HEK293 (cell line): ENCODE measurements at regions not wholly inside any gene's neighbourhood (a gene's known extent, or its start where the extent isn't known, plus 50 kb on each side); places are given as distances from the start of the nearest gene placed in this dataset.

Experiments
- CTCF ChIA-PET: fragments of 350-600 bp; formaldehyde crosslinking; extraction: SDS; loops from one replicate; lab custom pipeline; 2021; ENCODE audit warnings: antibody characterized with exemption; lab: Yijun Ruan, JAX
- POLR2A ChIA-PET: fragments of 300-600 bp; formaldehyde crosslinking; extraction: SDS; loops from one replicate; lab custom pipeline; 2020; ENCODE audit warnings: antibody characterized with exemption, inconsistent platforms; lab: Yijun Ruan, JAX
- H3K27ac ChIP-seq: fragments of 200-500 bp; sonication (Bioruptor generic); 2 replicates; pipeline ENCODE4 v1.5.1; 2014; ENCODE audit warnings: low read depth, low read length, control low read depth, inconsistent platforms; ENCODE audit errors: extremely low read depth
- H3K36me3 ChIP-seq, 2 experiments: fragments of 200-500 bp in 1 of 2; sonication (Bioruptor generic) in 1 of 2; 1 replicate in 1 of 2; 2 replicates in 1 of 2; pipeline ENCODE4 v1.5.1; 2014 to 2017; ENCODE audit warnings: inconsistent platforms in 2 of 2, low read length in 2 of 2; ENCODE audit not compliant: control insufficient read depth in 2 of 2, insufficient read depth in 1 of 2
- H3K4me1 ChIP-seq: fragments of 200-500 bp; sonication (Bioruptor generic); 2 replicates; pipeline ENCODE4 v1.5.1; 2014; ENCODE audit warnings: mild to moderate bottlenecking, low read length, inconsistent platforms; ENCODE audit not compliant: control insufficient read depth, insufficient read depth
- H3K4me3 ChIP-seq: 2 replicates; pipeline ENCODE4 v1.5.1; 2011; ENCODE audit warnings: low read depth, mild to moderate bottlenecking, control low read depth, low read length, moderate library complexity
- H3K9me3 ChIP-seq: fragments of 200-500 bp; sonication (Bioruptor generic); 2 replicates; pipeline ENCODE4 v1.5.1; 2014; ENCODE audit warnings: low read depth, low read length, inconsistent platforms; ENCODE audit not compliant: control insufficient read depth, insufficient read depth
- AEBP2 ChIP-seq: fragments of 450-650 bp; formaldehyde crosslinking; IDR thresholded peaks from 2 replicates; pipeline ENCODE4 v1.5.1; 2016; ENCODE audit warnings: missing biosample characterization, missing genetic modification characterization, borderline replicate concordance
- BCL11A ChIP-seq: fragments of 450-650 bp; formaldehyde crosslinking; IDR thresholded peaks from 2 replicates; pipeline ENCODE4 v1.5.1; 2016; ENCODE audit warnings: low read depth, missing biosample characterization, missing genetic modification characterization
- GLI4 ChIP-seq: fragments of 450-650 bp; formaldehyde crosslinking; IDR thresholded peaks from 2 replicates; pipeline ENCODE4 v1.5.1; 2016; ENCODE audit warnings: missing biosample characterization, missing genetic modification characterization
- GLIS2 ChIP-seq: fragments of 450-650 bp; formaldehyde crosslinking; IDR thresholded peaks from 2 replicates; pipeline ENCODE4 v1.5.1; 2016; ENCODE audit warnings: missing biosample characterization, missing genetic modification characterization
- HOXD13 ChIP-seq: sonication (generic); formaldehyde crosslinking; IDR thresholded peaks from 2 replicates; pipeline ENCODE4 v1.8.0; 2022; ENCODE audit warnings: missing genetic modification reagents, borderline replicate concordance
- KLF16 ChIP-seq: fragments of 450-650 bp; formaldehyde crosslinking; IDR thresholded peaks from 2 replicates; pipeline ENCODE4 v1.5.1; 2017; ENCODE audit warnings: missing biosample characterization, missing genetic modification characterization
- SETDB1 ChIP-seq: IDR thresholded peaks from one replicate; pipeline ENCODE4 v1.6.1; 2017; ENCODE audit warnings: mild to moderate bottlenecking, low read length, moderate library complexity, mixed read lengths; ENCODE audit not compliant: insufficient read length
- ZNF112 ChIP-seq: fragments of 450-650 bp; formaldehyde crosslinking; IDR thresholded peaks from 2 replicates; pipeline ENCODE4 v1.5.0; 2017; ENCODE audit warnings: missing biosample characterization, missing genetic modification characterization
- ZNF211 ChIP-seq: fragments of 450-650 bp; formaldehyde crosslinking; IDR thresholded peaks from 2 replicates; pipeline ENCODE4 v1.5.1; 2016; ENCODE audit warnings: low read depth, missing biosample characterization, missing genetic modification characterization
- ZNF214 ChIP-seq: fragments of 450-650 bp; formaldehyde crosslinking; IDR thresholded peaks from 2 replicates; pipeline ENCODE4 v1.5.1; 2017; ENCODE audit warnings: missing biosample characterization, mild to moderate bottlenecking, missing genetic modification characterization, borderline replicate concordance
- ZNF26 ChIP-seq: fragments of 450-650 bp; formaldehyde crosslinking; IDR thresholded peaks from 2 replicates; pipeline ENCODE4 v1.5.1; 2016; ENCODE audit warnings: missing biosample characterization, missing genetic modification characterization
- ZNF292 ChIP-seq: fragments of 450-650 bp; formaldehyde crosslinking; IDR thresholded peaks from 2 replicates; pipeline ENCODE4 v1.5.1; 2016; ENCODE audit warnings: low read depth, missing biosample characterization, missing genetic modification characterization, borderline replicate concordance
- ZNF391 ChIP-seq: fragments of 450-650 bp; formaldehyde crosslinking; IDR thresholded peaks from 2 replicates; pipeline ENCODE4 v1.5.1; 2016; ENCODE audit warnings: low read depth, missing biosample characterization, missing genetic modification characterization, borderline replicate concordance
- ZNF513 ChIP-seq: fragments of 450-650 bp; IDR thresholded peaks from 2 replicates; pipeline ENCODE4 v1.5.1; 2018; ENCODE audit warnings: missing biosample characterization, missing genetic modification characterization
- ZNF518A ChIP-seq: fragments of 450-650 bp; formaldehyde crosslinking; conservative IDR thresholded peaks from 2 replicates; pipeline ENCODE4 v1.5.1; 2016; ENCODE audit warnings: low read depth, missing biosample characterization, missing genetic modification characterization
- ZNF521 ChIP-seq: fragments of 450-650 bp; formaldehyde crosslinking; IDR thresholded peaks from 2 replicates; pipeline ENCODE4 v1.5.1; 2017; ENCODE audit warnings: missing biosample characterization, mild to moderate bottlenecking, missing genetic modification characterization
- ZNF585B ChIP-seq: fragments of 450-650 bp; formaldehyde crosslinking; IDR thresholded peaks from 2 replicates; pipeline ENCODE4 v1.5.1; 2016; ENCODE audit warnings: missing biosample characterization, missing genetic modification characterization
- ZNF621 ChIP-seq: fragments of 450-650 bp; formaldehyde crosslinking; IDR thresholded peaks from 2 replicates; pipeline ENCODE4 v1.5.1; 2017; ENCODE audit warnings: missing biosample characterization, missing genetic modification characterization
- ZNF623 ChIP-seq: fragments of 450-650 bp; formaldehyde crosslinking; IDR thresholded peaks from 2 replicates; pipeline ENCODE4 v1.5.1; 2016; ENCODE audit warnings: missing biosample characterization, missing genetic modification characterization
- ZNF677 ChIP-seq: fragments of 450-650 bp; IDR thresholded peaks from 2 replicates; pipeline ENCODE4 v1.5.0; 2018; ENCODE audit warnings: missing biosample characterization, mild to moderate bottlenecking, missing genetic modification characterization, moderate library complexity
- ZNF704 ChIP-seq: fragments of 450-650 bp; formaldehyde crosslinking; IDR thresholded peaks from 2 replicates; pipeline ENCODE4 v1.5.1; 2016; ENCODE audit warnings: missing biosample characterization, missing genetic modification characterization
- ZNF785 ChIP-seq: fragments of 450-650 bp; formaldehyde crosslinking; IDR thresholded peaks from 2 replicates; pipeline ENCODE4 v1.5.1; 2016; ENCODE audit warnings: missing biosample characterization, missing genetic modification characterization
- ZNF792 ChIP-seq: fragments of 450-650 bp; formaldehyde crosslinking; IDR thresholded peaks from 2 replicates; pipeline ENCODE4 v1.5.1; 2016; ENCODE audit warnings: missing biosample characterization, missing genetic modification characterization

GRCh38 chr15:62598217-62598616 is 433.1 kb upstream of the C2CD4B start (continued):
- TF ChIP-seq ZNF211 (no peak), ZNF621 (tag by site-specific recombination) (no peak), ZNF26 (tag by site-specific recombination) (no peak)

- no peak overlapping the region for H3K27ac ChIP-seq
- CTCF ChIA-PET, result no interaction called here
These were observed 435.0 kb upstream of the C2CD4B start for GRCh38 chr15:62599791-62600777.

More at GRCh38 chr15:62599791-62600777, 435.0 kb upstream of the C2CD4B start:
- POLR2A ChIA-PET, result no interaction called here
- no peaks in the 10 kb centered on the region for H3K36me3 ChIP-seq
- no peaks in the 10 kb centered on the region for H3K9me3 ChIP-seq
- no peaks in the 10 kb centered on the region for H3K4me1 ChIP-seq
- no peak overlapping the region for H3K4me3 ChIP-seq
- TF ChIP-seq ZNF521 (tag by site-specific recombination) (no peak), GLI4 (tag by site-specific recombination) (no peak), ZNF513 (tag by site-specific recombination) (no peak), ZNF292 (tag by site-specific recombination) (no peak), ZNF785 (tag by site-specific recombination) (no peak), ZNF214 (tag by site-specific recombination) (no peak), ZNF518A (tag by site-specific recombination) (no peak), ZNF792 (tag by site-specific recombination) (no peak), ZNF391 (tag by site-specific recombination) (no peak), ZNF585B (no peak), ZNF112 (tag by site-specific recombination) (no peak), HOXD13 (CRISPR knock-in tag) (no peak), BCL11A (tag by site-specific recombination) (no peak), SETDB1 (no peak), AEBP2 (no peak), GLIS2 (tag by site-specific recombination) (no peak), ZNF677 (no peak), ZNF623 (tag by site-specific recombination) (no peak), KLF16 (no peak), ZNF704 (tag by site-specific recombination) (no peak)
